ENCODE measurements at regions not wholly inside any gene's neighbourhood (a gene's known extent, or its start where the extent isn't known, plus 50 kb on each side); places are given as distances from the start of the nearest gene placed in this dataset.

DNA sequence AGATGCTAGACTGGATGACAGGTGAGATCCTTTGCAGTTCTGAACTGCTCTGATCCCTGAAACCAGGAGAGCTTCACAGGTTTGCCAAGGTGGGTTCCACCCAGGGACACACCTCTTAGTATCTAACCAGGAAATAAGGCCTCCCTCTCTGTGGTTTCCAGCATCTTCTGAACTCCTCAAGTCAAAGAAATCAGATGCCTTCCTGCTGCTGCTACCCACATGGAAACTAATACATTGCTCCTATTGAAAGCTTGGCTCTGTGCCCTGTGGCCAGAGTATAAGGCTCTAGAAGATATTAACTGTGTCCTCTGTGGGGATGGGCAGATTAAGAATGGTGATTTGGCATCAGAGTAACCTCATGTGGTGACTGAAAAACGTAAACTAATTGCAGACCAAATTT, 75.0 kb upstream of the MRPS6 start:
- no TSS peak for BruUV-seq (replicated peaks)
- Histone ChIP-seq H3K79me2 (ENCODE audit: control insufficient read depth, insufficient read depth, low read length) (no peaks in the 10 kb centered on the region), H4K20me1 (ENCODE audit: control insufficient read depth, insufficient read depth) (no peaks in the 10 kb centered on the region), H3K9ac (ENCODE audit: control insufficient read depth, insufficient read depth, low read length) (no peak overlapping the region), H3K4me2 (ENCODE audit: control insufficient read depth, insufficient read depth) (no peak overlapping the region), H2AFZ (ENCODE audit: control insufficient read depth, low read depth, low read length) (no peak overlapping the region), H3K27ac (ENCODE audit: control insufficient read depth, insufficient read depth) (no peak overlapping the region), H3K9me3 (replicated peaks; ENCODE audit: control insufficient read depth, insufficient read depth, low read length) (peaks cover 2% of the 10 kb centered on the region; the same call in 2 of the 3 replicates), H3K4me1 (ENCODE audit: control insufficient read depth, insufficient read depth, low read length) (no peaks in the 10 kb centered on the region), H3K27me3 (replicated peaks in 1 of 2; ENCODE audit: control insufficient read depth in 2 of 2, insufficient read depth in 2 of 2, low read length in 1 of 2) (no peaks in the 10 kb centered on the region), H3K36me3 (ENCODE audit: control insufficient read depth in 2 of 2, insufficient read depth in 2 of 2, low read length in 1 of 2) (no peaks in the 10 kb centered on the region), H3K4me3 (no peak overlapping the region)
- TF ChIP-seq NR2C2 (IDR thresholded peaks at IDR 0.05; ENCODE audit: borderline replicate concordance, control insufficient read depth, insufficient read length, low read depth) (no peak), ZNF217 (IDR thresholded peaks at IDR 0.05) (no peak), CBX3 (IDR thresholded peaks at IDR 0.05; ENCODE audit: borderline replicate concordance, low read depth) (no peak), FOXM1 (IDR thresholded peaks at IDR 0.05; ENCODE audit: low read depth, low read length) (no peak), GATAD2B (conservative IDR thresholded peaks at IDR 0.05; ENCODE audit: low read depth) (no peak), ZSCAN29 (IDR thresholded peaks at IDR 0.05) (no peak), KDM1A (IDR thresholded peaks at IDR 0.05; ENCODE audit: borderline replicate concordance) (no peak), NRF1 (conservative IDR thresholded peaks at IDR 0.05; ENCODE audit: low read depth, low read length) (no peak), JUNB (IDR thresholded peaks at IDR 0.05) (no peak), RCOR1 (conservative IDR thresholded peaks at IDR 0.05; ENCODE audit: low read depth, low read length) (no peak), HDAC6 (IDR thresholded peaks at IDR 0.05; ENCODE audit: unreplicated experiment) (no peak), IKZF2 (IDR thresholded peaks at IDR 0.05) (no peak), SUZ12 (IDR thresholded peaks at IDR 0.05; ENCODE audit: unreplicated experiment) (no peak)
- TF ChIP-seq, protein P1, sequence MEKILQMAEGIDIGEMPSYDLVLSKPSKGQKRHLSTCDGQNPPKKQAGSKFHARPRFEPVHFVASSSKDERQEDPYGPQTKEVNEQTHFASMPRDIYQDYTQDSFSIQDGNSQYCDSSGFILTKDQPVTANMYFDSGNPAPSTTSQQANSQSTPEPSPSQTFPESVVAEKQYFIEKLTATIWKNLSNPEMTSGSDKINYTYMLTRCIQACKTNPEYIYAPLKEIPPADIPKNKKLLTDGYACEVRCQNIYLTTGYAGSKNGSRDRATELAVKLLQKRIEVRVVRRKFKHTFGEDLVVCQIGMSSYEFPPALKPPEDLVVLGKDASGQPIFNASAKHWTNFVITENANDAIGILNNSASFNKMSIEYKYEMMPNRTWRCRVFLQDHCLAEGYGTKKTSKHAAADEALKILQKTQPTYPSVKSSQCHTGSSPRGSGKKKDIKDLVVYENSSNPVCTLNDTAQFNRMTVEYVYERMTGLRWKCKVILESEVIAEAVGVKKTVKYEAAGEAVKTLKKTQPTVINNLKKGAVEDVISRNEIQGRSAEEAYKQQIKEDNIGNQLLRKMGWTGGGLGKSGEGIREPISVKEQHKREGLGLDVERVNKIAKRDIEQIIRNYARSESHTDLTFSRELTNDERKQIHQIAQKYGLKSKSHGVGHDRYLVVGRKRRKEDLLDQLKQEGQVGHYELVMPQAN (conservative IDR thresholded peaks at IDR 0.05): no peak
- TF ChIP-seq, protein P2, sequence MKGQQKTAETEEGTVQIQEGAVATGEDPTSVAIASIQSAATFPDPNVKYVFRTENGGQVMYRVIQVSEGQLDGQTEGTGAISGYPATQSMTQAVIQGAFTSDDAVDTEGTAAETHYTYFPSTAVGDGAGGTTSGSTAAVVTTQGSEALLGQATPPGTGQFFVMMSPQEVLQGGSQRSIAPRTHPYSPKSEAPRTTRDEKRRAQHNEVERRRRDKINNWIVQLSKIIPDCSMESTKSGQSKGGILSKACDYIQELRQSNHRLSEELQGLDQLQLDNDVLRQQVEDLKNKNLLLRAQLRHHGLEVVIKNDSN (IDR thresholded peaks at IDR 0.05; ENCODE audit: borderline replicate concordance, extremely low read length, insufficient read depth, low read depth, low read length): no peak
- TF ChIP-seq, protein P3, sequence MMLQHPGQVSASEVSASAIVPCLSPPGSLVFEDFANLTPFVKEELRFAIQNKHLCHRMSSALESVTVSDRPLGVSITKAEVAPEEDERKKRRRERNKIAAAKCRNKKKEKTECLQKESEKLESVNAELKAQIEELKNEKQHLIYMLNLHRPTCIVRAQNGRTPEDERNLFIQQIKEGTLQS (IDR thresholded peaks at IDR 0.05; ENCODE audit: borderline replicate concordance, extremely low read depth, low read depth, low read length): no peak
- intact Hi-C loops (cut with micrococcal nuclease; ENCODE audit: unreplicated experiment) (no loop called here), in situ Hi-C loops (cut with MboI) (no loop called here)
- DNase-seq (ENCODE audit: low read depth, low spot score) (no peak), FAIRE-seq (no peak), ATAC-seq (no peak)
- ChIA-PET CTCF (interaction anchor here (0.9 to 1.4 kb wide), 3 partner anchors 14 to 24 kb away, joined by 3 read pairs; no protein-coding TSS in a partner anchor), RAD21 (ENCODE audit: unreplicated experiment) (interaction anchor here (1.6 kb wide), 1 partner anchor 22 kb away, joined by 3 read pairs; no protein-coding TSS in a partner anchor), SMC1A (ENCODE audit: uncharacterized antibody, unreplicated experiment) (interaction anchor here (3.2 kb wide), 1 partner anchor 19 kb away, joined by 8 read pairs; no protein-coding TSS in a partner anchor), POLR2A (no interaction called here)
- 93% methylated on average over 1 of the region's 1 CpG for WGBS (ENCODE audit: insufficient coverage, insufficient replicate concordance, low lambda C conversion rate, missing lambda C conversion rate)

All from GM12878 (cell line).